ENCODE measurements at regions not wholly inside any gene's neighbourhood (a gene's known extent, or its start where the extent isn't known, plus 50 kb on each side); places are given as distances from the start of the nearest gene placed in this dataset.
"Not testable (repeated sequence)": the region's sequence is repeated elsewhere in the genome, so short reads cannot be mapped to it uniquely, and the experiment has no call there.

DNA sequence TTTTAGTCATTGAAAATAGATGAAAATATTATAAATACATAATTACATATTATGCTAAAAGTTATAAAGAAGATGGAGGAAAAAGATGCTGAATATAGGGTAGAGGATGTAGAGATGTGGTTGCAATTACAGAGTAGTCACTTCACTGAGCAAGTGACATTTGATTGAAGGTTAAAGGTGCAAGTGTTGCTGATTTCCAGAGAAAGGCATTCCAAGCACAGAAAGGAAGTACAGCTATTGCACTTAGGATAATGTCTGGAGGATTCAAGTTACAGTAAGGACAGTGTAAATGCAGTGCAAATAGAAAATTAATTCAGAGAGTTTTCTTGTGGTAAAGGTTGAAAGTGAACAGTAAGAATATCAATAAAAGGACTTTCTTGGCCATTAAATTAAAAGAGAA is 1721.8 kb downstream of the PCDH9 start:
- ChIA-PET CTCF (no interaction called here), POLR2A (no interaction called here)
- TF ChIP-seq, protein P1, sequence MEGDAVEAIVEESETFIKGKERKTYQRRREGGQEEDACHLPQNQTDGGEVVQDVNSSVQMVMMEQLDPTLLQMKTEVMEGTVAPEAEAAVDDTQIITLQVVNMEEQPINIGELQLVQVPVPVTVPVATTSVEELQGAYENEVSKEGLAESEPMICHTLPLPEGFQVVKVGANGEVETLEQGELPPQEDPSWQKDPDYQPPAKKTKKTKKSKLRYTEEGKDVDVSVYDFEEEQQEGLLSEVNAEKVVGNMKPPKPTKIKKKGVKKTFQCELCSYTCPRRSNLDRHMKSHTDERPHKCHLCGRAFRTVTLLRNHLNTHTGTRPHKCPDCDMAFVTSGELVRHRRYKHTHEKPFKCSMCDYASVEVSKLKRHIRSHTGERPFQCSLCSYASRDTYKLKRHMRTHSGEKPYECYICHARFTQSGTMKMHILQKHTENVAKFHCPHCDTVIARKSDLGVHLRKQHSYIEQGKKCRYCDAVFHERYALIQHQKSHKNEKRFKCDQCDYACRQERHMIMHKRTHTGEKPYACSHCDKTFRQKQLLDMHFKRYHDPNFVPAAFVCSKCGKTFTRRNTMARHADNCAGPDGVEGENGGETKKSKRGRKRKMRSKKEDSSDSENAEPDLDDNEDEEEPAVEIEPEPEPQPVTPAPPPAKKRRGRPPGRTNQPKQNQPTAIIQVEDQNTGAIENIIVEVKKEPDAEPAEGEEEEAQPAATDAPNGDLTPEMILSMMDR (IDR thresholded peaks at IDR 0.05; ENCODE audit: control extremely low read depth, extremely low read depth, low read depth, missing control alignments), result no peak
- no peak for DNase-seq (ENCODE audit: extremely low spot score)

DNA sequence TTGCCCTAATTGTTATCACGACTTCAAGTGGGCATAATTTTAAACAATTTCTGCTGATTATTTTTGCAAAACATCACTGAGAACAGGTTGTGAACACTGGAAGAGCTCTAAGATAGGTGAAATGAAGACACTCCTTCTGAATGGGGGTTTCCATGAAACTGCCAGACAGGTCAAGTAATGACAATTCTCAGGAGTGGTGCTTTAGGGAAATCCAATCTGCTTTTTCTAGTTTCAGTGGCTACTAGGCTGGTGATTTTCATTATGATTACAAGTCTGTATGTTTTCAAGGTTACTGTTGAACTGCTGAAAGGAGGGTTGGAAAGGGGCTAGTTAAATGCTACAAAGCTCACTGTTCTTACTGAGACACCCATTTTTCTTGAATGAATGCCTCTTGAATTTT is 1724.2 kb downstream of the PCDH9 start:
- ChIA-PET POLR2A (no interaction called here), CTCF (no interaction called here)
- TF ChIP-seq, protein P1 (IDR thresholded peaks at IDR 0.05; ENCODE audit: control extremely low read depth, extremely low read depth, low read depth, missing control alignments), result no peak
- no peak for DNase-seq (ENCODE audit: extremely low spot score)

DNA sequence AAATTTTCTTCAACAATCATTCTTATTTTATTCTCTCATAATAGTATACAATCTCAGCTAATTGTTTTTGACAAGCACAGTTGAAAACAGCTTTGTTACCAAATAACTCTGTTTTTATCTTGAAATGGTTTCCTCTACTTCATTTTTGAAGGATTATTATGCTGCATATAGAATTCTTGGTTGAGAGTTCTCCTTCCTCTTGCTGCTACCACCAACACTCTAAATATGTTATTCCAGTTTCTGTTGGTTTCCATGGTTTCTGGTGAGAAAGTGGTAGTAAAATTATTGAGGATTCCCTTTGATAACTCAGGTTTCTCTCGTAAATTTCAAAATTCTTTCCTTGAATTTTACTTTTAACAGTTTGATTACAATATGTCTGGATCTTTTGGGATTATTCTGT is 1725.9 kb downstream of the PCDH9 start:
- POLR2A ChIA-PET, result no interaction called here
- CTCF ChIA-PET, result no interaction called here
- no peak for DNase-seq (ENCODE audit: extremely low spot score)
- TF ChIP-seq, protein P1 (IDR thresholded peaks at IDR 0.05; ENCODE audit: control extremely low read depth, extremely low read depth, low read depth, missing control alignments), result no peak

DNA sequence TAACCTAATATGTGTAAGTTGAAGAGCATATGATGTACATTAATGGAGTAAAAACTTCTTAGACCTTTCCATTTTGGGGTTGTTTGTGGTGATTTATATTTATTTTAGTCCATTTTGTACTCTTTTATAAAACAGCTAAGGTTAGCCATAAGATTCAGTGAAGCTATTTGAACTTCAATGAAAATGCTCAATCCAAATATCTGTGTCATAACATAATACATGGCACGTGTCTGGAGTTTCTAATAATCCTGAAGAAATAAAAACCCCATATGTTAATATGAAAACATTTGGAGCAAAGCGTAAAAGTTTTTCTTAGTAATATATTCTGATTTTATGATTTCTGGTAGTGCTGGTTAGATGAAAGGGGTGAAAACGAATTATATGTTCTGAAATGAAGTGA is 1729.7 kb downstream of the PCDH9 start:
- no peak for DNase-seq (ENCODE audit: extremely low spot score)
- ChIA-PET POLR2A (no interaction called here), CTCF (no interaction called here)
- TF ChIP-seq, protein P1 (IDR thresholded peaks at IDR 0.05; ENCODE audit: control extremely low read depth, extremely low read depth, low read depth, missing control alignments), result no peak

DNA sequence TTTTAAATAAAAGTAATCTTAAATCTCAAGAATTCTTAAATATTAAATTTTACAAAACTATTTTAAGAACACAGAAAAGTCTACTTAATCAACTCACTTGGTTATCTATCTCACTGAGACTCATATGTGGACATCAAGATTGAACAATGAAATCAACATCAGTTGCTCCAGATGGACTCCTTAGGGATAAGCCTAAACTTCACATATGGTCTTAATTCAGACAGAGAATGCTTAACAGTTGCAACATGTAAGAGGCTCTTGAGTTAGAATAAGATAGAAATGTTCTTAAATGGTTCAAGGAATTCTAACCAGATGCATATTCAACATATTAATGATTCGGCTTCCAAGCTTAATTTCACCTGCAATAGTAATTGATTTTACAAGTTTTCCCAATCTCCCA is 1730.9 kb downstream of the PCDH9 start:
- CTCF ChIA-PET, result no interaction called here

DNA sequence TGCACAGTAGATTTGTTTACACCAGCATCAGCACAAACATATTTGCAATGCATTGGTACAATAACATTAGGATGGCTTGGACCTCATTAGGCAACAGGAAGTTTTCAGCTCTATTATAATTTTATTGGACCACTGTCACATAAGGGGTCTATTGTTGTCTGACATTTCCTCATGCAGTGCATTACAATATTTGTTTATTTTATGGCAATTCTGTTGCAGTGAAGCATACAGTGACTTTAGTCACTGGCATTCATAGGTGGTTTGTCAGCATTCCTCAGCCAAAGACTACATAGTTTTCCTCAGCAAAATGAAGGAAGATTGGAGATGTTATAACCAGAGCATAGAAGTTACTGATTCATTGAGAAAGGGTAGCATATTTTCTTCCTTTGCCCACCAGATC is 1732.9 kb downstream of the PCDH9 start:
- TF ChIP-seq, protein P1 (IDR thresholded peaks at IDR 0.05; ENCODE audit: control extremely low read depth, extremely low read depth, low read depth, missing control alignments), result no peak
- ChIA-PET CTCF (no interaction called here), POLR2A (no interaction called here)
- no peak for DNase-seq (ENCODE audit: extremely low spot score)

More for the DNA sequence above, 1730.9 kb downstream of the PCDH9 start:
- POLR2A ChIA-PET, result no interaction called here
- DNase-seq (ENCODE audit: extremely low spot score), result no peak
- TF ChIP-seq, protein P1 (IDR thresholded peaks at IDR 0.05; ENCODE audit: control extremely low read depth, extremely low read depth, low read depth, missing control alignments), result no peak

DNA sequence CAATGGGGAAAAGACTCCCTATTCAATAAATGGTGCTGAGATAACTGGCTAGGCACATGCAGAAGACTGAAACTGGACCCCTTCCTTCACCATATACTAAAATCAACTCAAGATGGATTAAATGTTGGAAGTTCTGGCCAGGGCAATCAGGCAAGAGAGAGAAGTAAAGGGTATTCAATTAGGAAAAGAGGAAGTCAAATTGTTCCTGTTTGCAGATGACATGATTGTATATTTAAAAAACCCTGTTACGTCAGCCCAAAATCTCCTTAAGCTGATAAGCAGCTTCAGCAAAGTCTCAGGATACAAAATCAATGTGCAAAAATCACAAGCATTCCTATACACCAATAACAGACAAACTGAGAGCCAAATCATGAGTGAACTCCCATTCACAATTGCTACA is 1739.4 kb downstream of the PCDH9 start:
- DNase-seq (ENCODE audit: extremely low spot score); POLR2A ChIA-PET; CTCF ChIA-PET: not testable (repeated sequence)
